Vagina (tissue), 2 donors: ENCODE measurements at regions not wholly inside any gene's neighbourhood (a gene's known extent, or its start where the extent isn't known, plus 50 kb on each side); places are given as distances from the start of the nearest gene placed in this dataset.

Experiments
- DNase-seq, 2 donors: peaks; one replicate each; pipeline ENCODE4 v3.0.0-alpha.2; 2017; ENCODE audit errors: extremely low spot score in 2 of 2
- H3K27ac ChIP-seq: fragments of 200-600 bp; sonication (generic); one replicate; pipeline ENCODE4 v1.5.1; 2019
- H3K27me3 ChIP-seq: fragments of 200-600 bp; sonication (generic); one replicate; pipeline ENCODE4 v1.5.1; 2019
- H3K36me3 ChIP-seq, 2 donors: fragments of 200-600 bp; sonication (generic); one replicate each; pipeline ENCODE4 v1.5.1; 2017 to 2019
- H3K4me1 ChIP-seq: fragments of 200-600 bp; sonication (generic); one replicate; pipeline ENCODE4 v1.5.1; 2019
- H3K4me3 ChIP-seq, 2 donors: fragments of 200-600 bp; sonication (generic); 1 replicate in 1 of 2; 2 replicates in 1 of 2; pipeline ENCODE4 v1.5.1; 2016 to 2019
- H3K9me3 ChIP-seq: fragments of 200-600 bp; sonication (generic); one replicate; pipeline ENCODE4 v1.5.1; 2019
- CTCF ChIP-seq, 3 experiments: fragments of 450-650 bp in 2 of 3; fragments of 200-600 bp in 1 of 3; sonication (generic) in 1 of 3; IDR thresholded peaks; one replicate each; pipeline ENCODE4 v1.5.1; 2017 to 2019; ENCODE audit warnings: antibody characterized with exemption in 3 of 3, mild to moderate bottlenecking in 2 of 3, moderate library complexity in 2 of 3
- POLR2A ChIP-seq, 2 donors: fragments of 450-650 bp; IDR thresholded peaks; one replicate each; pipeline ENCODE4 v1.6.1; 2017; ENCODE audit warnings: antibody characterized with exemption in 2 of 2, mild to moderate bottlenecking in 2 of 2, moderate library complexity in 2 of 2
- POLR2AphosphoS5 ChIP-seq, 2 donors: sonication (generic); formaldehyde crosslinking; IDR thresholded peaks; one replicate each; pipeline ENCODE4 v1.9.0; 2017; ENCODE audit warnings: antibody characterized with exemption in 2 of 2, mild to moderate bottlenecking in 2 of 2, low read depth in 1 of 2; ENCODE audit not compliant: insufficient read depth in 1 of 2
- intact Hi-C: fragments of 100-400 bp; cut with DNase I; formaldehyde crosslinking; loops from one replicate; pipeline ENCODE4 v1.15.1; 2023

GRCh38 chr7:118054529-118054928 is 129.4 kb upstream of the LSM8 start:
- Histone ChIP-seq H3K27ac (no peak overlapping the region), H3K9me3 (no peaks in the 10 kb centered on the region), H3K27me3 (no peaks in the 10 kb centered on the region), H3K4me3 (no peak overlapping the region), H3K36me3 (no peaks in the 10 kb centered on the region), H3K4me1 (no peaks in the 10 kb centered on the region)
- no peak for TF ChIP-seq POLR2AphosphoS5 (IDR thresholded peaks at IDR 0.05; ENCODE audit: insufficient read depth in 1 of 2, low read depth in 1 of 2)
- TF ChIP-seq CTCF (IDR thresholded peaks at IDR 0.05): no peak
- no peak for TF ChIP-seq POLR2A (IDR thresholded peaks at IDR 0.05)
- intact Hi-C loops: no loop called here
- no peak for DNase-seq

GRCh38 chr7:118055647-118056046 is 128.3 kb upstream of the LSM8 start:
- TF ChIP-seq CTCF (IDR thresholded peaks at IDR 0.05) (no peak), POLR2AphosphoS5 (IDR thresholded peaks at IDR 0.05; ENCODE audit: insufficient read depth in 1 of 2, low read depth in 1 of 2) (no peak), POLR2A (IDR thresholded peaks at IDR 0.05) (no peak)
- Histone ChIP-seq H3K9me3 (no peaks in the 10 kb centered on the region), H3K4me3 (no peak overlapping the region), H3K4me1 (no peaks in the 10 kb centered on the region), H3K27ac (no peak overlapping the region), H3K36me3 (no peaks in the 10 kb centered on the region), H3K27me3 (no peaks in the 10 kb centered on the region)
- intact Hi-C loops: no loop called here
- DNase-seq: no peak

GRCh38 chr7:118057404-118057803 is 126.6 kb upstream of the LSM8 start:
- intact Hi-C loops: no loop called here
- Histone ChIP-seq H3K4me1 (no peaks in the 10 kb centered on the region), H3K27me3 (no peaks in the 10 kb centered on the region), H3K27ac (no peak overlapping the region), H3K4me3 (no peak overlapping the region), H3K36me3 (no peaks in the 10 kb centered on the region), H3K9me3 (no peaks in the 10 kb centered on the region)
- DNase-seq: no peak
- no peak for TF ChIP-seq POLR2A (IDR thresholded peaks at IDR 0.05)
- TF ChIP-seq POLR2AphosphoS5 (IDR thresholded peaks at IDR 0.05; ENCODE audit: insufficient read depth in 1 of 2, low read depth in 1 of 2): no peak
- no peak for TF ChIP-seq CTCF (IDR thresholded peaks at IDR 0.05)

GRCh38 chr7:118059209-118059608 is 124.8 kb upstream of the LSM8 start:
- Histone ChIP-seq H3K4me1 (no peaks in the 10 kb centered on the region), H3K27me3 (no peaks in the 10 kb centered on the region), H3K9me3 (no peaks in the 10 kb centered on the region), H3K4me3 (no peak overlapping the region), H3K36me3 (no peaks in the 10 kb centered on the region), H3K27ac (no peak overlapping the region)
- intact Hi-C loops: no loop called here
- no peak for DNase-seq
- TF ChIP-seq POLR2A (IDR thresholded peaks at IDR 0.05) (no peak), POLR2AphosphoS5 (IDR thresholded peaks at IDR 0.05; ENCODE audit: insufficient read depth in 1 of 2, low read depth in 1 of 2) (no peak)

GRCh38 chr7:118060692-118061091 is 123.3 kb upstream of the LSM8 start:
- intact Hi-C loops: no loop called here
- no peaks in the 10 kb centered on the region for H3K4me1 ChIP-seq
- H3K4me3 ChIP-seq: no peak overlapping the region
- DNase-seq: no peak
- no peak overlapping the region for H3K27ac ChIP-seq
- no peak for TF ChIP-seq POLR2AphosphoS5 (IDR thresholded peaks at IDR 0.05; ENCODE audit: insufficient read depth in 1 of 2, low read depth in 1 of 2)
- no peak for TF ChIP-seq POLR2A (IDR thresholded peaks at IDR 0.05)
- no peak for TF ChIP-seq CTCF (IDR thresholded peaks at IDR 0.05)
- H3K9me3 ChIP-seq: no peaks in the 10 kb centered on the region
- H3K27me3 ChIP-seq: no peaks in the 10 kb centered on the region
- no peaks in the 10 kb centered on the region for H3K36me3 ChIP-seq

GRCh38 chr7:118061386-118061785 is 122.6 kb upstream of the LSM8 start:
- no peak overlapping the region for H3K27ac ChIP-seq
- no peaks in the 10 kb centered on the region for H3K36me3 ChIP-seq
- no peak overlapping the region for H3K4me3 ChIP-seq
- no peaks in the 10 kb centered on the region for H3K9me3 ChIP-seq
- intact Hi-C loops: no loop called here
- TF ChIP-seq POLR2AphosphoS5 (IDR thresholded peaks at IDR 0.05; ENCODE audit: insufficient read depth in 1 of 2, low read depth in 1 of 2) (no peak), CTCF (IDR thresholded peaks at IDR 0.05) (no peak), POLR2A (IDR thresholded peaks at IDR 0.05) (no peak)
- no peaks in the 10 kb centered on the region for H3K27me3 ChIP-seq
- DNase-seq: no peak
- no peaks in the 10 kb centered on the region for H3K4me1 ChIP-seq
